K562 (cell line): ENCODE measurements at regions not wholly inside any gene's neighbourhood (a gene's known extent, or its start where the extent isn't known, plus 50 kb on each side); places are given as distances from the start of the nearest gene placed in this dataset.

ENCODE experiments used
- ATAC-seq: fragments of 200-7000 bp; cut with Tn5 transposase; 3 replicates; pipeline ENCODE4 v1.9.1; 2020; ENCODE audit warnings: moderate library complexity
- BruUV-seq: library from RNA; stranded (reverse); fragments of 400-500 nt; replicated peaks from 2 replicates; lab custom pipeline; 2021; lab: Mats Ljungman, UMichigan
- CTCF ChIA-PET: fragments of 300-600 bp; formaldehyde crosslinking; extraction: SDS; loops from one replicate; lab custom pipeline; 2021; ENCODE audit warnings: low intra/inter-chr PET ratio; lab: Yijun Ruan, JAX
- POLR2A ChIA-PET: fragments of 300-600, 350-650 bp; sonication (Branson Sonifier 250); formaldehyde crosslinking; extraction: SDS; loops from one replicate; lab custom pipeline; 2021; ENCODE audit warnings: antibody characterized with exemption, inconsistent platforms; lab: Yijun Ruan, JAX
- DNase-seq, 4 experiments: peaks; one replicate each; pipeline versions ENCODE4 v3.0.0 to v3.0.0-alpha.2; 2011 to 2018; ENCODE audit warnings: low spot score in 3 of 4, mixed read lengths in 3 of 4; ENCODE audit errors: extremely low read depth in 1 of 4
- FAIRE-seq: peaks from 2 replicates; lab custom pipeline; 2011; peaks lifted over from hg19 to GRCh38; lab: Jason Lieb, UNC
- H2AFZ ChIP-seq: 2 replicates; pipeline ENCODE4 v1.6.0; 2011; ENCODE audit warnings: low read depth, low read length, control low read depth, inconsistent platforms
- H3K27ac ChIP-seq: fragments of 200-600 bp; 3 replicates; pipeline ENCODE4 v1.8.0; 2011; ENCODE audit warnings: low read depth, mild to moderate bottlenecking, control low read depth, inconsistent platforms, low read length, moderate library complexity, mixed read lengths; ENCODE audit errors: extremely low read depth
- H3K27me3 ChIP-seq, 2 experiments: fragments of 300-600 bp in 1 of 2; 2 replicates in 1 of 2; 3 replicates in 1 of 2; pipeline versions ENCODE4 v1.6.0 to v1.8.0; 2011; ENCODE audit warnings: inconsistent platforms in 2 of 2, low read length in 2 of 2, mild to moderate bottlenecking in 1 of 2, mixed read lengths in 1 of 2, moderate library complexity in 1 of 2; ENCODE audit not compliant: control insufficient read depth in 2 of 2, insufficient read depth in 2 of 2
- H3K36me3 ChIP-seq: fragments of 300-600 bp; 3 replicates; pipeline ENCODE4 v1.8.0; 2011; ENCODE audit warnings: mild to moderate bottlenecking, low read length, inconsistent platforms; ENCODE audit not compliant: control insufficient read depth, insufficient read depth
- H3K4me1 ChIP-seq, 2 experiments: fragments of 200-600 bp in 1 of 2; replicated peaks in 1 of 2; 2 replicates in 1 of 2; 3 replicates in 1 of 2; pipeline versions ENCODE4 v1.5.1 to v1.8.0; 2011; ENCODE audit warnings: inconsistent platforms in 2 of 2, low read length in 2 of 2, mild to moderate bottlenecking in 1 of 2, mixed read lengths in 1 of 2, moderate library complexity in 1 of 2; ENCODE audit not compliant: control insufficient read depth in 2 of 2, insufficient read depth in 2 of 2
- H3K4me2 ChIP-seq: 2 replicates; pipeline ENCODE4 v1.6.1; 2011; ENCODE audit warnings: low read length, control low read depth, inconsistent platforms, mixed read lengths; ENCODE audit not compliant: insufficient read depth
- H3K4me3 ChIP-seq: fragments of 200-600 bp; sonication (generic), shearing (Covaris generic); 2 replicates; pipeline ENCODE4 v1.5.1; 2016; ENCODE audit warnings: control low read depth, inconsistent platforms
- H3K79me2 ChIP-seq: fragments of 200-600 bp; 3 replicates; pipeline ENCODE4 v1.8.0; 2011; ENCODE audit warnings: low read length, inconsistent platforms; ENCODE audit not compliant: control insufficient read depth, insufficient read depth
- H3K9ac ChIP-seq, 2 experiments: 2 replicates each; pipeline versions ENCODE4 v1.6.0 to v1.6.1; 2011; ENCODE audit warnings: low read depth in 2 of 2, low read length in 2 of 2, control low read depth in 1 of 2, inconsistent platforms in 1 of 2, mild to moderate bottlenecking in 1 of 2, mixed read lengths in 1 of 2; ENCODE audit not compliant: insufficient read depth in 1 of 2
- H3K9me1 ChIP-seq: one replicate; pipeline ENCODE4 v1.6.0; 2011; ENCODE audit warnings: inconsistent platforms, mild to moderate bottlenecking, low read length, moderate library complexity; ENCODE audit not compliant: control insufficient read depth, insufficient read depth
- H3K9me3 ChIP-seq: replicated peaks from 2 replicates; pipeline ENCODE4 v1.5.1; 2011; ENCODE audit warnings: low read depth, low read length, inconsistent platforms; ENCODE audit not compliant: control insufficient read depth, insufficient read depth
- H4K20me1 ChIP-seq: replicated peaks from 2 replicates; pipeline ENCODE4 v1.6.1; 2011; ENCODE audit warnings: low read length, inconsistent platforms, mixed read lengths; ENCODE audit not compliant: control insufficient read depth, insufficient read depth
- BACH1 ChIP-seq: fragments of 200-800 bp; sonication (Bioruptor generic); IDR thresholded peaks from 2 replicates; pipeline ENCODE4 v1.6.1; 2016; ENCODE audit warnings: missing genetic modification characterization, missing compliant biosample characterization
- CEBPG ChIP-seq, 3 experiments: fragments of 200-800 bp in 1 of 3; sonication (Bioruptor generic) in 1 of 3; sonication (generic) in 1 of 3; formaldehyde crosslinking in 1 of 3; IDR thresholded peaks in 2 of 3; conservative IDR thresholded peaks in 1 of 3; 2 replicates each; pipeline versions ENCODE4 v1.6.1 to v1.8.0; 2016 to 2022; ENCODE audit warnings: missing compliant biosample characterization in 2 of 3, missing genetic modification characterization in 2 of 3, mild to moderate bottlenecking in 1 of 3, missing genetic modification reagents in 1 of 3
- HDGF ChIP-seq: fragments of 450-650 bp; IDR thresholded peaks from 2 replicates; pipeline ENCODE4 v1.6.1; 2016
- RERE ChIP-seq: sonication (generic); formaldehyde crosslinking; IDR thresholded peaks from 2 replicates; pipeline ENCODE4 v1.8.0; 2023; ENCODE audit warnings: missing genetic modification reagents, mild to moderate bottlenecking, borderline replicate concordance
- TCF15 ChIP-seq: fragments of 250-450 bp; sonication (Bioruptor Pico); IDR thresholded peaks from 2 replicates; pipeline ENCODE4 v1.8.0; 2022; ENCODE audit warnings: moderate library complexity, mild to moderate bottlenecking, inconsistent platforms
- ZNF589 ChIP-seq: fragments of 200-800 bp; sonication (Bioruptor generic); IDR thresholded peaks from 2 replicates; pipeline ENCODE4 v1.6.1; 2016; ENCODE audit warnings: low read depth, missing genetic modification characterization, missing compliant biosample characterization
- WGBS: fragments of 100-300 bp; shearing (Covaris generic); methylation state at CpG from one replicate; pipeline ENCODE4 v1.1.6; 2016; ENCODE audit warnings: low coverage, mixed read lengths; ENCODE audit not compliant: insufficient coverage; ENCODE audit errors: missing lambda C conversion rate; 5-methylcytosine and 5-hydroxymethylcytosine counted together
- in situ Hi-C: fragments of 300-500 bp; cut with MboI; formaldehyde crosslinking; loops from 4 replicates; pipeline ENCODE4 v1.15.0; 2018; ENCODE audit warnings: inconsistent platforms, mixed read lengths
- intact Hi-C: fragments of 100-400 bp; cut with micrococcal nuclease; formaldehyde crosslinking; loops from 2 replicates; pipeline ENCODE4 v1.14.2; 2022

GRCh38 chr14:40398981-40399380 is 966.7 kb upstream of the FBXO33 start:
- no peak for FAIRE-seq
- BruUV-seq = no TSS peak
- intact Hi-C loops = no loop called here
- no peaks in the 10 kb centered on the region for H3K27me3 ChIP-seq
- H3K79me2 ChIP-seq = no peaks in the 10 kb centered on the region
- no peak for DNase-seq
- H3K4me3 ChIP-seq = no peak overlapping the region
- H3K27ac ChIP-seq = no peak overlapping the region
- H2AFZ ChIP-seq = no peak overlapping the region
- no peaks in the 10 kb centered on the region for H3K9me1 ChIP-seq
- no peak overlapping the region for H3K9ac ChIP-seq
- in situ Hi-C loops = no loop called here
- POLR2A ChIA-PET = no interaction called here
- H3K4me2 ChIP-seq = no peak overlapping the region
- CTCF ChIA-PET = no interaction called here
- no peak for ATAC-seq
- WGBS = 0% methylated on average over 2 of the region's 2 CpGs
- H4K20me1 ChIP-seq = no peaks in the 10 kb centered on the region
- H3K9me3 ChIP-seq = no peaks in the 10 kb centered on the region
- H3K36me3 ChIP-seq = no peaks in the 10 kb centered on the region
- no peaks in the 10 kb centered on the region for H3K4me1 ChIP-seq
- no peak for TF ChIP-seq RERE (CRISPR knock-in tag)
- no peak for TF ChIP-seq CEBPG (CRISPR knock-in tag; IDR thresholded peaks at IDR 0.05)
- TF ChIP-seq CEBPG (tag; conservative IDR thresholded peaks at IDR 0.05 in 1 of 2, IDR thresholded peaks at IDR 0.05 in 1 of 2) = peak in 1 of 2 experiments; percentile 62; a peak in 1 of 4 replicates
- TF ChIP-seq BACH1 = no peak
- no peak for TF ChIP-seq ZNF589 (CRISPR knock-in tag)
- no peak for TF ChIP-seq HDGF
- TF ChIP-seq TCF15 (CRISPR knock-in tag) = no peak
